Mucosa of gallbladder (tissue), 1 donor: ENCODE measurements at regions not wholly inside any gene's neighbourhood (a gene's known extent, or its start where the extent isn't known, plus 50 kb on each side); places are given as distances from the start of the nearest gene placed in this dataset.
"Not testable (repeated sequence)": the region's sequence is repeated elsewhere in the genome, so short reads cannot be mapped to it uniquely, and the experiment has no call there.

Experiments
- DNase-seq: peaks from one replicate; pipeline ENCODE4 v3.0.0-alpha.2; 2020; ENCODE audit warnings: low spot score
- donor health status: DM: no; HTN: no; CAD: no.

DNA sequence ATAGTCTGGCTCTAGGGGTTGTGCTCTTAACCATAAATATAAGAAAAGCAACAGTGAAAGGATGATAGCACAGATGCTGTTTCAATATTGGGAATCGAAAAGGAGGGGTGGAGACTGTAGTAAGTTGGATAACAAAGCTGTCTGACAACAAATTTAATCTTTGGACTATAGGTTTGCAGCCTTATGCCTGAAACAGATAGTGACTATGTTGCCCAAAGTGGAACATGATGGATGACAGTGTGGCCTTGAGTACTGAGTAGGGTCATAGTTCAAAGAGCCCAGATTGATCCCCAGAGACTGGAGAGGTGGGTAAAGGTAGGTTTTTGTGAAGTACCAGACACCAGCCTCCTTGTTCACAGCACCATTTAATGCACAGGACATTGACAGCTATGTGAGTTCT is 144.0 kb upstream of the PALMD start:
- no peak for DNase-seq

- DNase-seq = no peak
These were observed 143.5 kb upstream of the PALMD start for GRCh38 chr1:99502400-99502799.

DNA sequence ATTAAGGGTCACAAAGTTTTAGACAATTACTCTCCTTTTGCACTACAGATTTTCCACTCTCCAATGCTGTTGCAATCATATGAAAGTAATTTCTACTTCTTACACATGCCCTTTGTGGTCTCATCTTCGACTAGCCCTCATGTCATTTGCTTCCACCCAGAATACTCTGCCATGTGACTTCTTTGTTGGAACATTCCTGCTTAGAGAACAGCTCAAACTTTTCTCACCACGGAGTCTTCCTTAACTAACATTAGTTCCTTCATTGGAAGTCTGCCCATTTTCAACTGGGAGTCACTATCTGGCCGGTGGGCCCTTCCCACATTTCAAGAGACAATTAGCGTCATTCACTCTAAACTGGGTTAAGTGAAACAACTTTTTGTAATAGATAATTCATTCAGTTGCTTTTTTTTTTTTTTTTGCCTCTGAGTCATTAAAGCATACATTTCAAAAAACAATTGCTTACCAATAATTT is 142.6 kb upstream of the PALMD start:
- DNase-seq = no peak

DNA sequence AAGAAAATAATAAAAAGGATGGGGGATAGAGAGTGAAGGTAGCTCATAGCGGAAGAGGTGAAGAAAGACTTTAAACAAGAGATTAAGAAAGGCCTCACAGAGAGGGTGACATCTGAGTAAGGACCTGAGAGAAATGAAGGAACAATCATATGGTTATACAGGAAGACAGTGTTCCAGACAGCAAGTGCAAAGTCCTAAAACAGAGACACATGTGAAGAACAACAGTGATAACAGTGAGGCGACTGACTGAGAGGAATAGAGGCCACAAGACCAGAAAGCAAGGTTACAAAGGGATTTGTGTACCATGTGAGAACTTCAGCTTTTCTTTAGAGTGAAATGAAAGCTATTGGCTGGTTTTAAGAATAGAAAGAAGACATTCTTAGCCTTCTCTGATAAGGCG is 141.6 kb upstream of the PALMD start:
- no peak for DNase-seq

DNA sequence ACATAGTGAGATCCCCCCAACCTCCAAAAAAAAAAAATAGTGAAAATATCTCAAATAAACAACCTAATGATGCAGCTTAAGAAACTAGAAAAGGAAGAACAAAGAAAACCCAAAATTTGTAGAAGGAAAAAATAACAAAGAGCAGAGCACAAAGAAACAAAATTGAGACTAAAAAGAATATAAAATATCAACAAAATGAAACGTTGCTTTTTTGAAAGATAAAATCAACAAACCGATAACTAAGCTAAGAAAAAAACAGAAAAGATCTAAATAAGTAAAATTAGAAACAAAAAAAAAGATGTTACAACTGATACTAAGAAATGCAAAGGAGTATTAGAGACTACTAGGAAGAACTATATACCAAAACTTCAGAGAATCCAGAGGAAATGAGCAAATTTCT is 139.3 kb upstream of the PALMD start:
- DNase-seq = no peak

DNA sequence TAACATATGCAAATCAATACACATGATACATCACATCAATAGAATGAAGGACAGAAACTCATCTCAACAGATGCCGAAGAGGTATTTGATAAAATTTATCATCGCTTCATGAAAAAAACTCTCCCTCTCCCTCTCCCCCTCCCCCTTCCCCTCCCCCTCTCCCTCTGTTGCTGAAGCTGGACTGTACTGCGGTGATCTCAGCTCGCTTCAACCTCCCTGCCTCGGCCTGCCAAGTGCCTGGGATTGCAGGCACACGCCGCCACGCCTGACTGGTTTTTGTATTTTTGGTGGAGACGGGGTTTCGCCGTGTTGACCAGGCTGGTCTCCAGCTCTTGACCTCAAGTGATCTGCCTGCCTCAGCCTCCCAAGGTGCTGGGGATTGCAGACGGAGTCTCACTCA is 138.5 kb upstream of the PALMD start:
- not testable (repeated sequence) for DNase-seq

GRCh38 chr1:99507906-99508732 is 137.8 kb upstream of the PALMD start:
- no peak for DNase-seq

GRCh38 chr1:99508733-99509445 is 137.0 kb upstream of the PALMD start:
- not testable (repeated sequence) for DNase-seq

DNA sequence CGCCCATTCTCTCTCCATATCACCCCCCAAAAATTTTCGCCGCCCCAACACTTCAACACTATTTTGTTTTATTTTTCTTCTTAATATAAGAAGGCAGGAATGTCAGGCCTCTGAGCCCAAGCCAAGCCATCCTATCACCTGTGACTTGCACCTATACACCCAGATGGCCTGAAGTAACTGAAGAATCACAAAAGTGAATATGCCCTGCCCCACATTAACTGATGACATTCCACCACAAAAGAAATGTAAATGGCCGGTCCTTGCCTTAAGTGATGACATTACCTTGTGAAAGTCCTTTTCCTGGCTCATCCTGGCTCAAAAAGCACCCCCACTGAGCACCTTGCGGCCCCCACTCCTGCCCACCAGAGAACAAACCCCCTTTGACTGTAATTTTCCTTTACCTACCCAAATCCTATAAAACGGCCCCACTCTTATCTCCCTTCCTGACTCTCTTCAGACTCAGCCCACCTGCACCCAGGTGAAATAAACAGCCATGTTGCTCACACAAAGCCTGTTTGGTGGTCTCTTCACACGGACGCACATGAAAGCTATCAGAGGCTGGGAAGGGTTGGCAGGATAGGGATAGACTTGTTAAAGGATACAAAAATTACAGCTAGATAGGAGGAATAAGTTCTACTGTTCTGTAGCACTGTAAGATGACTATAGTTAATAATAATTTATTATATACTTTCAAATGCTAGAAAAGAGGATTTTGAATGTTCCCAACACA is 130.9 kb upstream of the PALMD start:
- DNase-seq = not testable (repeated sequence)

DNA sequence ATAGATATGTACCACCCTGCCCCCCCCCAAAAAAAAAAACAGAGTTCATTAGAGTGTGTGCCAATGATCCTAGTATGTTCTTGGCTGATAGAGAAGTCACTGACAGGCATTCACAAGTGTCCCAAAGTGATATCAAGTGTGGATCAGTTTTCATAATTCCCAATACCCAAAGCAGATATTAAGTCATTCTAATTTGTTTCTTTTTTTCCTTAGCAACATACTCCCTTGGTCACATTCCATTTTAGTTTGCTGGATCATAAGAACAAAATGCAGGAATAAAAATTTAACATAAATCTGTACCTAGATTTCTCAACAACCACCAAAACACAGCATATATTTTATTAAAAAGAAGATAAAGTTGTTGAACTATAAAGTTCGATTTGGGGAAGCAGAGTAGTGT is 129.8 kb upstream of the PALMD start:
- DNase-seq = no peak

- DNase-seq = no peak
These were observed 125.8 kb upstream of the PALMD start for GRCh38 chr1:99520121-99520520.

GRCh38 chr1:99525331-99525730 is 120.6 kb upstream of the PALMD start:
- DNase-seq = no peak

DNA sequence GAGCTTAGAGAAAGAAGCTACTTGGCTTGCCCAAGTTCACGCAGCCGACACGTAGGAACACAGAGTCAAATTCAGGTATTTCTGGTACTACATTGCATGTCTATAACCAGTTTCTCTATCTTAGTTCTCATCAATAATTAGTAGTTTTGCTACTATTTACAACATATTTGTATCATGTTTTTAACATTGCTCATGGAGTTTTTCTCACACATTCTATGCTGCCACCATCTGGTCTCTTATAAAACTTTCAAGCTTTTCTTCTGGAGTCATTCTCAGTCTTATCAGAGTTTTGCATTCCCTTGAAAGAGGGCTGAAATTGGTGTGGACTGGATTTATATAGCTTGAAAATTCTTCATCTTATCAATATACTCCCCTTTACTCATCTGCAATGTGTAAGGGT is 118.8 kb upstream of the PALMD start:
- DNase-seq = no peak

DNA sequence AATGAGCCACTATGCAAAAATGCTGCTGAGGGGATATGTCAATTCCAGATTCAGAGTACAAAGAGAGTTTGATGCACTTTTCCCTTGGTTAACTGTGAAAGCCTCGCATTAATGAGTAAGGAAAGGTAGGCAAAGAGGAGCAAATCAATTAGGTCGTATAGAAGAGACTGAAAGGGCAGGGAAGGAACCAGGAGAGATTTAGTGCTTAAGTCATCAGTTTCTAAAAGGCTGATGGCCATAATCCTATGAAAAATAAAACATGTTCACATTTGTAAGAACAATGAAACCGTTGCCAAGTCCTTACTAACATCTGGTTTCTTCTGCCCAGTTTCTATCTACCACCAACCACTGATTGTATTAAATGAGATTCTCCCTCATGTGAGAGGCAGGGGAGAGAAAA is 118.4 kb upstream of the PALMD start:
- DNase-seq = no peak

DNA sequence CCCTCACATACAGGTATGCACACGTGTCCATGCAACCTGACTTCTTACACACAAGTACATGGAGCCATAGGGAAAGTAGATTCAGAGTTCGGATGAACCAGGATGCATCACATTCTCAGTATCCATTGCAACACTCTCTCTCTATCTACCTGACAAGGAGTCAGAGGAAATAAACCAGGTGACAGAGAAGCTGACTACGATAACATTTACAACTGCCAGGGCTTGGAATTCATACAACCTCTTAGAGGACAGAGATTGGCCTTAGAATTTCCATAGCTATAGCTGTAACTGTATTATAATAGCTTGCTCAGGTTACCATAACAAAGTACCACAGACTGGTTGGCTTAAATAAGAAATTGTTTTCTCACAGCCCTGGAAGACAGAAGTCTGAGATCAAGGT is 116.9 kb upstream of the PALMD start:
- no peak for DNase-seq

GRCh38 chr1:99531578-99532275 is 114.2 kb upstream of the PALMD start:
- DNase-seq = no peak

- no peak for DNase-seq
These were observed 113.7 kb upstream of the PALMD start for GRCh38 chr1:99532276-99532580.

- DNase-seq = no peak
These were observed 111.8 kb upstream of the PALMD start for GRCh38 chr1:99533909-99534637.

GRCh38 chr1:99534638-99534930 is 111.3 kb upstream of the PALMD start:
- DNase-seq = no peak

DNA sequence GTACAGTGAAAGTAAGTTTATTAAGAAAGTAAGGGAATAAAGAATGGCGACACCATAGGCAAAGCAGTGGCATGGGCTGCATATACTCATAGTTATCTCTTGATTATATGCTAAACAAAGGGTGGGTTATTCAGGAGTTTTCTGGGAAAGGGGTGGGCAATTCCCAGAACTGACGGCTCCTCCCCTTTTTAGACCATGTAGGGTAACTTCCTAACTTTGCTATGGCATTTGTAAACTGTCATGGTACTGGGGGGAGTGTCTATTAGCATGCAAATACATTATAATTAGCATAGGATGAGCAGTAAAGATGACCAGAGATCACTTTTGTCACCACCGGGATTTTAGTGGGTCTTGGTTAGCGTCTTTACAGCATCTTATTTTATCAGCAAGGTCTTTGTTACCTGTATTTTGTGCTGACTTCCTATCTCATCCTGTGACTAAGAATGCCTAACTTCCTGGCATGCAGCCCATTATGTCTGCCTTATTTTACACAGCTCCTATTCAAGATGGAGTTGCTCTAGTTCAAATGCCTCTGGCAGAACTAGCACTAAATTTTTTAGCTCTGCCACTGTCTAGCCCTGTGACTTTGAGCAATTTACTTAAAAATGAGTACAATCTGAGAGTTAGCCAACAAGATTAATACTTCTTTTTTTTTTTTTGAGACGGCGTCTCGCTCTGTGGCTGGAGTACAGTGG is 110.3 kb upstream of the PALMD start:
- DNase-seq = no peak
